NT2/D1 (cell line): ENCODE measurements at regions not wholly inside any gene's neighbourhood (a gene's known extent, or its start where the extent isn't known, plus 50 kb on each side); places are given as distances from the start of the nearest gene placed in this dataset.

ENCODE experiments used
- DNase-seq: peaks from one replicate; pipeline ENCODE4 v3.0.0-alpha.2; 2011; ENCODE audit warnings: low read depth, low spot score
- H3K27me3 ChIP-seq: 2 replicates; pipeline ENCODE4 v1.6.0; 2011; ENCODE audit warnings: mild to moderate bottlenecking; ENCODE audit not compliant: insufficient read length, insufficient read depth
- H3K36me3 ChIP-seq: 2 replicates; pipeline ENCODE4 v1.6.1; 2011; ENCODE audit warnings: mild to moderate bottlenecking, low read length, mixed read lengths; ENCODE audit not compliant: insufficient read depth, insufficient read length
- H3K4me1 ChIP-seq: 2 replicates; pipeline ENCODE4 v1.5.1; 2011; ENCODE audit not compliant: insufficient read depth, insufficient read length
- H3K4me3 ChIP-seq: 2 replicates; pipeline ENCODE4 v1.5.1; 2011; ENCODE audit warnings: low read depth; ENCODE audit not compliant: insufficient read length
- H3K9ac ChIP-seq: 2 replicates; pipeline ENCODE4 v1.6.0; 2011; ENCODE audit warnings: low read depth; ENCODE audit not compliant: insufficient read length
- H3K9me3 ChIP-seq: 2 replicates; pipeline ENCODE4 v1.5.1; 2011; ENCODE audit warnings: mild to moderate bottlenecking, low read length; ENCODE audit not compliant: insufficient read depth
- SUZ12 ChIP-seq: IDR thresholded peaks from 2 replicates; pipeline ENCODE4 v1.6.1; 2011; ENCODE audit not compliant: insufficient read length, insufficient read depth; ENCODE audit errors: extremely low read depth
- YY1 ChIP-seq: IDR thresholded peaks from 2 replicates; pipeline ENCODE4 v1.6.1; 2011; ENCODE audit not compliant: insufficient read length, insufficient read depth
- ZNF274 ChIP-seq: IDR thresholded peaks from 2 replicates; pipeline ENCODE4 v1.6.1; 2011; ENCODE audit warnings: mild to moderate bottlenecking, low read depth, low read length

- no peak for DNase-seq
- peaks cover 11% of the 10 kb centered on the region for H3K27me3 ChIP-seq
- no peak overlapping the region for H3K4me3 ChIP-seq
- no peak overlapping the region for H3K9ac ChIP-seq
- no peak for TF ChIP-seq ZNF274
- TF ChIP-seq SUZ12, result no peak
- no peak for TF ChIP-seq YY1
- H3K36me3 ChIP-seq, result no peaks in the 10 kb centered on the region
- peaks cover 2% of the 10 kb centered on the region for H3K4me1 ChIP-seq
- no peaks in the 10 kb centered on the region for H3K9me3 ChIP-seq
These were observed 56.1 kb upstream of the TMEM132D start for GRCh38 chr12:129959889-129960288.

GRCh38 chr12:129961091-129961490 lies 57.3 kb upstream of the TMEM132D start:
- no peak for TF ChIP-seq ZNF274
- TF ChIP-seq SUZ12, result no peak
- DNase-seq, result no peak
- Histone ChIP-seq H3K36me3 (no peaks in the 10 kb centered on the region), H3K4me1 (peaks cover 3% of the 10 kb centered on the region), H3K9me3 (no peaks in the 10 kb centered on the region), H3K4me3 (no peak overlapping the region), H3K9ac (no peak overlapping the region), H3K27me3 (peaks cover 11% of the 10 kb centered on the region)

GRCh38 chr12:129961856-129962255 lies 58.0 kb upstream of the TMEM132D start:
- no peaks in the 10 kb centered on the region for H3K36me3 ChIP-seq
- no peak overlapping the region for H3K9ac ChIP-seq
- TF ChIP-seq SUZ12 (no peak), ZNF274 (no peak), YY1 (no peak)
- H3K4me1 ChIP-seq, result peaks cover 7% of the 10 kb centered on the region
- H3K4me3 ChIP-seq, result no peak overlapping the region
- H3K9me3 ChIP-seq, result no peaks in the 10 kb centered on the region
- no peak for DNase-seq
- peaks cover 11% of the 10 kb centered on the region for H3K27me3 ChIP-seq

GRCh38 chr12:129964300-129964699 lies 60.5 kb upstream of the TMEM132D start:
- 0 out of 2 replicates have a peak, but pooled peaks cover 6% of the 10 kb centered on the region for H3K9me3 ChIP-seq
- H3K27me3 ChIP-seq, result peaks cover 20% of the 10 kb centered on the region
- TF ChIP-seq YY1 (no peak), SUZ12 (no peak), ZNF274 (no peak)
- no peak for DNase-seq
- H3K36me3 ChIP-seq, result no peaks in the 10 kb centered on the region
- H3K4me1 ChIP-seq, result peaks cover 7% of the 10 kb centered on the region
- no peak overlapping the region for H3K9ac ChIP-seq
- H3K4me3 ChIP-seq, result no peak overlapping the region

- Histone ChIP-seq H3K36me3 (no peaks in the 10 kb centered on the region), H3K9ac (no peak overlapping the region), H3K4me1 (peaks cover 7% of the 10 kb centered on the region), H3K27me3 (peaks cover 20% of the 10 kb centered on the region), H3K9me3 (0 out of 2 replicates have a peak, but pooled peaks cover 6% of the 10 kb centered on the region), H3K4me3 (no peak overlapping the region)
- DNase-seq, result no peak
- TF ChIP-seq YY1 (no peak), ZNF274 (no peak), SUZ12 (no peak)
These were observed 61.1 kb upstream of the TMEM132D start for GRCh38 chr12:129964826-129965457.

GRCh38 chr12:129966146-129966995 lies 62.5 kb upstream of the TMEM132D start:
- H3K4me1 ChIP-seq, result peaks cover 7% of the 10 kb centered on the region
- TF ChIP-seq SUZ12, result no peak
- TF ChIP-seq ZNF274, result no peak
- no peak for TF ChIP-seq YY1
- H3K9me3 ChIP-seq, result 0 out of 2 replicates have a peak, but pooled peaks cover 6% of the 10 kb centered on the region
- H3K36me3 ChIP-seq, result no peaks in the 10 kb centered on the region
- DNase-seq, result peak; percentile 48
- no peak overlapping the region for H3K9ac ChIP-seq
- H3K27me3 ChIP-seq, result peaks cover 16% of the 10 kb centered on the region
- no peak overlapping the region for H3K4me3 ChIP-seq

- Histone ChIP-seq H3K9ac (no peak overlapping the region), H3K9me3 (0 out of 2 replicates have a peak, but pooled peaks cover 6% of the 10 kb centered on the region), H3K27me3 (peaks cover 9% of the 10 kb centered on the region), H3K4me1 (no peaks in the 10 kb centered on the region), H3K36me3 (no peaks in the 10 kb centered on the region), H3K4me3 (no peak overlapping the region)
- TF ChIP-seq YY1 (no peak), SUZ12 (no peak), ZNF274 (no peak)
- no peak for DNase-seq
These were observed 67.9 kb upstream of the TMEM132D start for GRCh38 chr12:129971721-129972120.
